A549 (cell line): ENCODE measurements at regions not wholly inside any gene's neighbourhood (a gene's known extent, or its start where the extent isn't known, plus 50 kb on each side); places are given as distances from the start of the nearest gene placed in this dataset.
"Not testable (repeated sequence)": the region's sequence is repeated elsewhere in the genome, so short reads cannot be mapped to it uniquely, and the experiment has no call there.

ENCODE experiments used
- CHD2 ChIP-seq: fragments of 150-350 bp; IDR thresholded peaks from 2 replicates; pipeline ENCODE4 v1.6.1; 2014; ENCODE audit warnings: low read length; ENCODE audit not compliant: partially characterized antibody
- EP300 ChIP-seq, 2 experiments: fragments of >200 bp; sonication (Bioruptor Twin); formaldehyde crosslinking; IDR thresholded peaks; 2 replicates in 1 of 2; 3 replicates in 1 of 2; pipeline ENCODE4 v1.6.1; 2016 to 2017
- HDAC2 ChIP-seq: fragments of 200-600 bp; sonication (generic); IDR thresholded peaks from 2 replicates; pipeline ENCODE4 v1.6.1; 2016
- JUNB ChIP-seq: fragments of >200 bp; sonication (Bioruptor Twin); formaldehyde crosslinking; IDR thresholded peaks from 2 replicates; pipeline ENCODE4 v1.6.1; 2016
- POLR2A ChIP-seq: IDR thresholded peaks from 2 replicates; pipeline ENCODE4 v1.6.1; 2012; ENCODE audit warnings: mild to moderate bottlenecking, low read length
- RCOR1 ChIP-seq: fragments of 150-350 bp; IDR thresholded peaks from 2 replicates; pipeline ENCODE4 v1.6.1; 2014; ENCODE audit warnings: antibody characterized with exemption, low read length, low read depth
- TF ChIP-seq, protein P1 (sequence below): fragments of >200 bp; sonication (Bioruptor Twin); formaldehyde crosslinking; IDR thresholded peaks from 3 replicates; pipeline ENCODE4 v1.5.1; 2016
- TF ChIP-seq, protein P2 (sequence below): fragments of 450-650 bp; IDR thresholded peaks from 2 replicates; pipeline ENCODE4 v1.6.1; 2014; ENCODE audit warnings: antibody characterized with exemption
- TF ChIP-seq, protein P3 (sequence below): fragments of 200-600 bp; sonication (generic); IDR thresholded peaks from 2 replicates; pipeline ENCODE4 v1.6.1; 2016; ENCODE audit warnings: antibody characterized with exemption, mild to moderate bottlenecking, moderate library complexity

DNA sequence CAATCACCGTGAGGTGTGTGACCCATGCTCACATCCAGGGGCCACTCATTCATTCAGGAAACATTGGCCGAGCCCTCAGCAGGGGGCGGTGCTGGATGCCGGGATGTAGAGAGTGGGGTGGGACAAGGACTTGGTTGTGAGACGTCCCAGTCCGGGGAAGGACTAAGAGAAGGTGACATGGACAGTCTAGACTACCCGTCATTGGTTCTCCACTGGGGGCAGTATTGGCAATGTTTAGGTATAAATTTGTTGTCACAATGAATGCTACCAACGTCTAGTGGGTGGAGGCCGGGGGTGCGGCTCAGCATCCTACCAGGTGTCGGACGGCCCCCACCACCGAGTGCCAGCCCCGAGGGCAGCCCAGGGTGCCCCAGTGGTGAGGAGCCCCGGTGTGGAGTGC, 786.5 kb downstream of the SPATA31A7 start:
- TF ChIP-seq, protein P1, sequence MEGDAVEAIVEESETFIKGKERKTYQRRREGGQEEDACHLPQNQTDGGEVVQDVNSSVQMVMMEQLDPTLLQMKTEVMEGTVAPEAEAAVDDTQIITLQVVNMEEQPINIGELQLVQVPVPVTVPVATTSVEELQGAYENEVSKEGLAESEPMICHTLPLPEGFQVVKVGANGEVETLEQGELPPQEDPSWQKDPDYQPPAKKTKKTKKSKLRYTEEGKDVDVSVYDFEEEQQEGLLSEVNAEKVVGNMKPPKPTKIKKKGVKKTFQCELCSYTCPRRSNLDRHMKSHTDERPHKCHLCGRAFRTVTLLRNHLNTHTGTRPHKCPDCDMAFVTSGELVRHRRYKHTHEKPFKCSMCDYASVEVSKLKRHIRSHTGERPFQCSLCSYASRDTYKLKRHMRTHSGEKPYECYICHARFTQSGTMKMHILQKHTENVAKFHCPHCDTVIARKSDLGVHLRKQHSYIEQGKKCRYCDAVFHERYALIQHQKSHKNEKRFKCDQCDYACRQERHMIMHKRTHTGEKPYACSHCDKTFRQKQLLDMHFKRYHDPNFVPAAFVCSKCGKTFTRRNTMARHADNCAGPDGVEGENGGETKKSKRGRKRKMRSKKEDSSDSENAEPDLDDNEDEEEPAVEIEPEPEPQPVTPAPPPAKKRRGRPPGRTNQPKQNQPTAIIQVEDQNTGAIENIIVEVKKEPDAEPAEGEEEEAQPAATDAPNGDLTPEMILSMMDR: not testable (repeated sequence)
- TF ChIP-seq EP300 (IDR thresholded peaks at IDR 0.05); CHD2; POLR2A; RCOR1; JUNB; HDAC2: not testable (repeated sequence)
- TF ChIP-seq, protein P2, sequence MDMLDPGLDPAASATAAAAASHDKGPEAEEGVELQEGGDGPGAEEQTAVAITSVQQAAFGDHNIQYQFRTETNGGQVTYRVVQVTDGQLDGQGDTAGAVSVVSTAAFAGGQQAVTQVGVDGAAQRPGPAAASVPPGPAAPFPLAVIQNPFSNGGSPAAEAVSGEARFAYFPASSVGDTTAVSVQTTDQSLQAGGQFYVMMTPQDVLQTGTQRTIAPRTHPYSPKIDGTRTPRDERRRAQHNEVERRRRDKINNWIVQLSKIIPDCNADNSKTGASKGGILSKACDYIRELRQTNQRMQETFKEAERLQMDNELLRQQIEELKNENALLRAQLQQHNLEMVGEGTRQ: not testable (repeated sequence)
- TF ChIP-seq, protein P3, sequence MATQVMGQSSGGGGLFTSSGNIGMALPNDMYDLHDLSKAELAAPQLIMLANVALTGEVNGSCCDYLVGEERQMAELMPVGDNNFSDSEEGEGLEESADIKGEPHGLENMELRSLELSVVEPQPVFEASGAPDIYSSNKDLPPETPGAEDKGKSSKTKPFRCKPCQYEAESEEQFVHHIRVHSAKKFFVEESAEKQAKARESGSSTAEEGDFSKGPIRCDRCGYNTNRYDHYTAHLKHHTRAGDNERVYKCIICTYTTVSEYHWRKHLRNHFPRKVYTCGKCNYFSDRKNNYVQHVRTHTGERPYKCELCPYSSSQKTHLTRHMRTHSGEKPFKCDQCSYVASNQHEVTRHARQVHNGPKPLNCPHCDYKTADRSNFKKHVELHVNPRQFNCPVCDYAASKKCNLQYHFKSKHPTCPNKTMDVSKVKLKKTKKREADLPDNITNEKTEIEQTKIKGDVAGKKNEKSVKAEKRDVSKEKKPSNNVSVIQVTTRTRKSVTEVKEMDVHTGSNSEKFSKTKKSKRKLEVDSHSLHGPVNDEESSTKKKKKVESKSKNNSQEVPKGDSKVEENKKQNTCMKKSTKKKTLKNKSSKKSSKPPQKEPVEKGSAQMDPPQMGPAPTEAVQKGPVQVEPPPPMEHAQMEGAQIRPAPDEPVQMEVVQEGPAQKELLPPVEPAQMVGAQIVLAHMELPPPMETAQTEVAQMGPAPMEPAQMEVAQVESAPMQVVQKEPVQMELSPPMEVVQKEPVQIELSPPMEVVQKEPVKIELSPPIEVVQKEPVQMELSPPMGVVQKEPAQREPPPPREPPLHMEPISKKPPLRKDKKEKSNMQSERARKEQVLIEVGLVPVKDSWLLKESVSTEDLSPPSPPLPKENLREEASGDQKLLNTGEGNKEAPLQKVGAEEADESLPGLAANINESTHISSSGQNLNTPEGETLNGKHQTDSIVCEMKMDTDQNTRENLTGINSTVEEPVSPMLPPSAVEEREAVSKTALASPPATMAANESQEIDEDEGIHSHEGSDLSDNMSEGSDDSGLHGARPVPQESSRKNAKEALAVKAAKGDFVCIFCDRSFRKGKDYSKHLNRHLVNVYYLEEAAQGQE: not testable (repeated sequence)
